Cerebellar nuclear complex (tissue), 1 donor: ENCODE measurements at regions not wholly inside any gene's neighbourhood (a gene's known extent, or its start where the extent isn't known, plus 50 kb on each side); places are given as distances from the start of the nearest gene placed in this dataset.
"Not testable (repeated sequence)": the region's sequence is repeated elsewhere in the genome, so short reads cannot be mapped to it uniquely, and the experiment has no call there.

Experiments
- DNase-seq, 2 experiments: peaks; one replicate each; lab custom pipeline; 2025; lab: John Stamatoyannopoulos, UW

- DNase-seq = no peak
Observed at GRCh38 chr6:14552891-14553290, 435.3 kb downstream of the CD83 start.

- DNase-seq = no peak
Observed at GRCh38 chr6:14553515-14553914, 435.9 kb downstream of the CD83 start.

GRCh38 chr6:14555804-14556203 is 438.2 kb downstream of the CD83 start:
- no peak for DNase-seq

- DNase-seq = no peak
Observed at GRCh38 chr6:14559746-14560536, 442.4 kb downstream of the CD83 start.

DNA sequence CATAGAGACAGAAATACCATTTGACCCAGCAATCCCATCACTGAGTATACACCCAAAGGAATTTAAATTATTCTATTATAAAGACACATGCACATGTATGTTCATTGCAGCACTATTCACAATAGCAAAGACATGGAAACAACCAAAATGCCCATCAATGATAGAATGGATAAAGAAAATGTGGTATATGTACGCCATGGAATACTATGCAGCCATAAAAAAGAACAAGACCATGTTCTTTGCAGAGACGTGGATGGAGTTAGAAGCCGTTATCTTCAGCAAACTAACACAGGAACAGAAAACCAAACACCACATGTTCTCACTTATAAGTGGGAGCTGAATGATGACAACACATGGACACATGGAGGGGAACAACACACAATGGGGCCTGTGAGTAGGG is 444.0 kb downstream of the CD83 start:
- DNase-seq = not testable (repeated sequence)

DNA sequence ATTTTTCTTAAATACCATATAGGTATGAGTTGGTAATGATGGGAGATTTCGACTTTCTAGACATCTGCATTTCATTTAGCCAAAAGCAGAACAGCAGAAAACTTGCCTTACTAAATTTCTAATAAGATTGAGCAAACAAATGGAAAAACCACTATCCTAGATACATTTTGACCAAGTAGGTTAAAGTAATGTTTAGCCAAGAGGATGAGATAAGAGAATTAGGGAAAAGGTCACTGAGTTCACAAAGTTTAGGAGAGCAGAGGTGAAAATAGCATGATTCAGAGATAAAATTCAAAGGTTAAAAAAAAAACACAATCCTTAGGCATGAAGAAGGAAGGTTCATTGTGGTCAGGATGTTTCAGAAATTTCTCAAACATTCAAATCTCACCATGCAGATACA is 450.3 kb downstream of the CD83 start:
- no peak for DNase-seq

- no peak for DNase-seq
Observed at GRCh38 chr6:14569394-14569793, 451.8 kb downstream of the CD83 start.

- not testable (repeated sequence) for DNase-seq
Observed at GRCh38 chr6:14569874-14570273, 452.3 kb downstream of the CD83 start.

- no peak for DNase-seq
Observed at GRCh38 chr6:14571001-14571400, 453.4 kb downstream of the CD83 start.

DNA sequence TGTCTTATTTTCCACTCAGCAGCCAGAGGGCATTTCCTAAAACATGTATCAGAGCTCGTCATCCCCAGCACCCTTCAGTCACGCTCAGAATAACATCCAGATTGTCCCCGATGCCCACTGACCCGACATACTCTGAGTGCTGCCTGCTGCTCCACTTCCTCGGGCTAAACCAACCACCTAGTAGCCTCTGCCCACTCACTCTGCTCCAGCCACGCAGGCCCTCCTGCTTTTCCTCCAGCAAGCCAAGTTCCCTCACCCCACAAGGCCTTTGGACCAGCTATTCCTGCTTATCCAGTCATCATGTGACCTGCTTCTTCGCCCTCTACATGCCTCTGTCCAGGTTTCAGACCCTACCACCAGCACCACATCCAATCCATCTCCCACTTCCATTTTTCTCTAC is 454.2 kb downstream of the CD83 start:
- DNase-seq = no peak

GRCh38 chr6:14573267-14573666 is 455.7 kb downstream of the CD83 start:
- DNase-seq = no peak

- DNase-seq = no peak
Observed at GRCh38 chr6:14573703-14574290, 456.2 kb downstream of the CD83 start.

GRCh38 chr6:14575961-14576360 is 458.4 kb downstream of the CD83 start:
- DNase-seq = no peak

DNA sequence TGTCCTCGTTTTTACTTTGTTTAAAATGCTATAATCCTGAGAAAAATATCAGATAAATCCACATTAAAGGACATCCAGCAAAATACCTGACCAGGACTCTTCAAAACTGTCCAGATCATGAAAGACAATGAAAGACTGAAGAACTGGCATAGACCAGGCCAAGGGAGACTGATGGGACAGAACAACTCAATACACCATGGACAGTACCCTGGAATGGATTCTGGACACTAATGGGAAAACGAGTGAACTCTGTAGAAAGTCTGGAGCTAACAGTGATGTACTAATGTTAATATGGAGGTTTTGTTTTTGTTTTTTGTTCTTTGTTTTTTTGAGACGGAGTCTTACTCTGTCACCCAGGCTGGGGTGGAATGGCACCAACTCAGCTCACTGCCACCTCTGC is 461.4 kb downstream of the CD83 start:
- DNase-seq = no peak

GRCh38 chr6:14582749-14583148 is 465.2 kb downstream of the CD83 start:
- DNase-seq = no peak

- DNase-seq = no peak
Observed at GRCh38 chr6:14583826-14584225, 466.3 kb downstream of the CD83 start.

DNA sequence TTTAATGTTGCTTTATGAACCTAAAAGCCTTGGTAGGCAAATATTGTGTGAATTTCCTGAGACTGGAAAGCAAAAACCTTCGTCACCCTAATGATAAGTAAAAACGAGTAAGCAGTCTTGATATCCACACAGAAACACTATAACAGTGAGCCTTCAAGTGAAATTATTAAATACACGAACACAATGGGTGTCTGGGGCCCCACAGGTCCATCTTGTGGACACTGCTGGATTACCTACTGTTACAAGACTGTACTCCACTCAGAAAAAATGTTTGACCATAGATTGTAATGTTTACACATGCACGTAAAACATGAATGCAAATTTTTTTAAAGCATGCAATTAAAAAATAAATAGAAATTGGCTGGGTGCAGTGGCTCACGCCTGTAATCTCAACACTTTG is 466.9 kb downstream of the CD83 start:
- DNase-seq = no peak

DNA sequence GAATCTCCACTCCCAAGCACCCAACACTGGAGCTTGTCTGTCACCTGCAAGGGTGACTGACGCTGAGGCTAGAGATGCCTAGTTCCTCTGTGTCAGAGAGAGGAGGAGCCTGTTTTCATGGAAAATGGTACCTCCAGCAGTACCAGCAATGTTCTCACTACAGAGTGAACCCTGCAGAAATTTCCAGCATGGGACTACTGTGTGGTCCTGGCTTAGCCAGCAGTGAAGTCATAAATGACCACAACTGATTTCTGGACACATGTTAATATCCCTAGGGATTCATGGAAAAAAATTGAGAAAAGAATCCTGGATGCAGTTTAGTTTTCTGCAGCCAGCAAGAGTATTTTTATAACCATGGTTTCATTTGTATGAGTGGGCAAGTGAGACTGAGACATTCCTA is 468.1 kb downstream of the CD83 start:
- DNase-seq = no peak

- no peak for DNase-seq
Observed at GRCh38 chr6:14589175-14589574, 471.6 kb downstream of the CD83 start.

DNA sequence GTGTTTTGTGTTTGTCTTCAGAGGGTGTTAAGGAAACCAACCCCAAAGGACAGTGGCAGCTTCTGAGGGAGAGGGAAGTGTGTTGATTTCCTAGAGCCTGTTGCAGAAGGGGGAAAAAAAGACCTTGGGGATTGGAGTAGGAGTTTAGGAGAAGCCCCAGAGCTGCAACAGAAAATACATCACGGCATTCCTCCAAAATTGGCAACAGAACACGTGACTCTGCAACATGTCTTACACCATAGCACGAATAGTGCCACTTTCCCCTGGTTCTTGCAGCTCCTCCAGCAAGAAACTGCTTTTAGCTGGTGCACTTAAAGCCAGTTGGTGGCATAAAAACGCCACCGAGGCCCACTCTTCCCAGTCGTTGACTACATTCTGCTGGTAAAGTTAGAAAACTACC is 473.0 kb downstream of the CD83 start:
- no peak for DNase-seq

- DNase-seq = no peak
Observed at GRCh38 chr6:14591998-14592397, 474.4 kb downstream of the CD83 start.

GRCh38 chr6:14593286-14593685 is 475.7 kb downstream of the CD83 start:
- no peak for DNase-seq

DNA sequence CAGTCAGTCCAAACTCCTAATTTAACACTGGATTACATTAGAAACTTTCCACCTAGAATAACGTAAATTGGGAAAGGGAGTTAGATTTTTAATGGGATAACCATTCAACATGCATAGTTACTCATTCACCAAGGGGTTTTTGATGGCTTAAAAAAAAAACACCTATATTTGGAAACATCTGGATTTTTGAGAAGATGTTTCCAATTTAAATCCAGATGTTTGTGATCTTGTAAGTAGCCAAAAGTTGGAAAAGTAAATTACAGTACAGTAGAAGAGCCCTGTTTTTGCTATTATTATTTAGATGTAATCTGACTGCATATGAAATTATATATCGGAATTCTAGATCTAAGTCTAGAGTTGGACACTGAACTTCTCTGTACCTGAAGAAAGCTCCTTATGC is 478.2 kb downstream of the CD83 start:
- no peak for DNase-seq

GRCh38 chr6:14596410-14596809 is 478.8 kb downstream of the CD83 start:
- DNase-seq = no peak
